HS-5 (cell line): ENCODE measurements at regions not wholly inside any gene's neighbourhood (a gene's known extent, or its start where the extent isn't known, plus 50 kb on each side); places are given as distances from the start of the nearest gene placed in this dataset.
A peak's percentile ranks its signal among the peaks of the same experiment; 100 is the strongest.
"Not testable (repeated sequence)": the region's sequence is repeated elsewhere in the genome, so short reads cannot be mapped to it uniquely, and the experiment has no call there.

Source experiments
- DNase-seq: peaks from one replicate; pipeline ENCODE4 v3.0.0-alpha.2; 2012; ENCODE audit warnings: low read depth

- no peak for DNase-seq
Observed at GRCh38 chr21:14826630-14827029, 238.2 kb downstream of the NRIP1 start.

DNA sequence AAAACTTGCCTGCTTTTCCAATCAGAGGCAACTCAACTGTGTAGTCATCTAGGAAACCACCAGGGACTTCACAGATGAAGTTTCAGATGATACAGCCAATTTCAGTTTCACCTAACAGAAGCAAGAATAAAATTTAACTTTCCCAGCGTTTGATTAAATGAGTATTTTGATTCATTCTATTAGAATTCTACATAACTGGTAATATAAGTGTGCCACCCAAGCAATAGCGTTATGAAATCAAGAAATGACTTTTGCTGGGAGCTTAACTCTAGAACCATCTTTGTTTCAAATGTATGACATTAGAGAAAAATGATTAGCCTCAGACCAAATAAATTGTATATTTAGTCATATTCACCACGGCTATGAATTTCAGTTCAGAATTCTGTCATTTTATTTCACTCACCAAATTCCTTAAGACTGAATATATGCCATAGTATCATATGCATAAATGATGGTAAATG, 239.3 kb downstream of the NRIP1 start:
- no peak for DNase-seq

DNA sequence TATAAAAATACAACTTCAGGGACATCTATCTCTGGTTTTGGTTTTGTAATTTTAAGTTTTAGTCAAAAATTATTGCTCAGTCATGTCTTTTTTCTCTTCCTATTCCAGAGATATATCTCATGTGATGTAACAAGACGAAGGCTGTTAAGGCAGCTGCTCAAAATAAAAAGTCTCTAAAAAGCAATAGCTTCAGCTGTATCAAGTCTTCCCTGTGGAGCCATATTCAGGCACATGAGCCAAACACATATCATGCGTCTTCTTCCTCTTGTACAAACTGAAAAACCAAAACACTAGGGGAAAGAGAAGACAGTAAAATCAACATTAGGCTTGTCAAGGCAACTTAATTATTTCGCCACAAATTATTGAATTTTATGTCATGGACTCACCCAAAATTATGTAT, 240.7 kb downstream of the NRIP1 start:
- no peak for DNase-seq

DNA sequence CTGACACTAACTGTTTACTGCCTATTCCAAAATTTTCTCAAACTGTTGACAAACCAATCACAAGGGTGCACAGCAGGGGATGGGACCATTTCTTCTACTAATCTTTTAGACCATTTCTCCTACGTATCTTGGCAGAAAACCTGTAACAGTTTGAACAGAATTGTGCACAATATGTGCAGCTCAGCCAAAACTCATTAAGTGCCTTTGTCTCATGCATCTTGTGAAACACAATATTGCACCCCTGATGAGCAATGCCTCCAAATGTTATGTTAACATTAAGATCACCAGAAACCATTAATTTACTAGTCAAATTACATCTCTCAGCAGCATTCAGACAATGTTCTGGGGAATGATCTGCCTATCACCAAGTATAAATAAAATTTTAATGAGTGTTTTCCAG, 247.5 kb downstream of the NRIP1 start:
- no peak for DNase-seq

- DNase-seq, result peak; percentile 13
Observed at GRCh38 chr21:14814991-14815390, 249.8 kb downstream of the NRIP1 start.

DNA sequence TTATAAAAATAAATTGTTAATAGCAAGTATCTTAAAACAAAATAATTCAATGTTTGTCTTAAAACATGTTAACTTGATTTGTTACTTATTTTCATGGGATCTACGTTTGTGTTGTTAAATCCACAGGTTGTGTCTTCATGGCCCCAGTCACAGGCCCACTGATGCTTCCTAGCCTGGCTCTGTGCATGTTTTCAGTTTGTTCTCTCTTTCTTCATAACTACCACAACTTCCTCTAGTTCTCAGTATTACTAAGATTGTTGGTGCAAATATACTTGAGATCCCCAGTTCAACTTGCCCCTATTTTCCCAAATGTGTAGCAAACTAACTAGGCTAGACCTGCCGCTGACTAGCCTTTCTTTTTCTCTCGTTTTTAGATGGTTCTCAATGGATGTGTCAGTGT, 250.5 kb downstream of the NRIP1 start:
- no peak for DNase-seq

DNA sequence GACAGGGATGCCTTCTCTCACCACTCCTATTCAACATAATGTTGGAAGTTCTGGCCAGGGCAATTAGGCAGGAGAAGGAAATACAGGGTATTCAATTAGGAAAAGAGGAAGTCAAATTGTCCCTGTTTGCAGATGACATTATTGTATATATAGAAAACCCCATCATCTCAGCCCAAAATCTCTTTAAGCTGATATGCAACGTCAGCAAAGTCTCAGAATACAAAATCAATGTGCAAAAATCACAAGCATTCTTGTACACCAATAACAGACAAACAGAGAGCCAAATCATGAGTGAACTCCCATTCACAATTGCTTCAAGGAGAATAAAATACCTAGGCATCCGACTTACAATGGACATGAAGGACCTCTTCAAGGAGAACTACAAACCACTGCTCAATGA, 258.1 kb upstream of the SAMSN1 start:
- DNase-seq, result not testable (repeated sequence)

DNA sequence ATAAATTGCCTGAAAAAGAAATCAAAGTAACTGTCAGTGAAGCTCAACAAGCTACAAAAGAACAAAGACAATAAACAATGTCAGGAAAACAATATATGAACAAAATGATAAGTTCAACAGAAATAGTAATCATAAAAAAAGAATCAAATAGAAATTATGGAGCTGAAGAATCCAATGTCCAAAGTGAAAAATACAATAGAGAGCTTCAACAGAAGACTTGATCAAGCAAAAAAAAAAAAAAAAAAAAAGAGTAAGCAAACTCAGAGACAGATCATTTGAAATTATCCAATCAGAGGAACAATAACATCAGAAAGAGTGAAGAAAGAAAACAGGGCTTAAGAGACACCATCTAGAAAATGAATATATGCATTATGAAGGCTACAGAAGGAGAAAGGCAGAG, 251.4 kb upstream of the SAMSN1 start:
- DNase-seq, result no peak

- DNase-seq, result no peak
Observed at GRCh38 chr21:14787312-14787711, 241.2 kb upstream of the SAMSN1 start.

DNA sequence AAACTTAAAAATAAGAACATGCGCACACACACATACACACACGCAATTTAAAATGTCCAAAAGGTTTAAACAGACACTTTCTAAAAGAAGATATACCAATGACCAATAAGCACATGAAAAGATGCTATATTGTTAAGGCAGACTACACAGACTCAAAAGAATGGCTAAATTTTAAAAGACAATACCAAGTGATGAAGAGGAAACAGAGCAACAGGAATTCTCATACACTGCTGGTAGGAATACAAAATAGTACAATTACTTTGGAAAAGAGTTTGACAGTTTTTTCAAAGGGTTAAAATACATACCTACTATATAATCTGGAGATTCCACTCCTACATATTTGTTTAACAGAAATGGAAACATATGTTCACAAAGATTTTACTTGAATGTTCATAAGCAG, 239.6 kb upstream of the SAMSN1 start:
- no peak for DNase-seq

DNA sequence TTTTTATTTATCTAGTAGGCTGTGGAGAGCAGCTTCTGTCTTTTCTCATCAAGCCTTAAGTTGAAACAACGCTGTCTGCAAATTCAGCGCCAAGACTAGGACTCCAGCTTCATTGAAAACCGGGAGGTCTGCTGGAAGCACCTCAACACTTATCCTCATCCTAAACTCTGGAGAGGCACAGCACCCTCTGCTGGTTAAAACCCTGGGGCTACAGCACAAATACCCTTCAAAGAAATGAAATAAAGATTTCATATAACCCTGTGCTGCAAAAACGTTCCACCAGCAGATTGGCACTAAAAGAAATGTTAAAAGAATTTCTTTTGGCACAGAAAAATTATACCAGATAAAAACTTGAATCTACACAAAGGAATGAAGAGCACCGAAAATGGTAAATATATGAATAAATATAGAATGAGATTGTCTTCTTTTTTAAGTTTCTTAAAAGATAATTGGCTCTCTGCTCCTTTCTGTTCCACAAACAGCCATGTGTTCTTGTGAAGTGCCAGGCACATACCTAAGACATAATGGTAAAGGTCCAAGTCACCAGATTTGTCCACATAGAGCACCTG, 227.7 kb upstream of the SAMSN1 start:
- DNase-seq, result no peak

DNA sequence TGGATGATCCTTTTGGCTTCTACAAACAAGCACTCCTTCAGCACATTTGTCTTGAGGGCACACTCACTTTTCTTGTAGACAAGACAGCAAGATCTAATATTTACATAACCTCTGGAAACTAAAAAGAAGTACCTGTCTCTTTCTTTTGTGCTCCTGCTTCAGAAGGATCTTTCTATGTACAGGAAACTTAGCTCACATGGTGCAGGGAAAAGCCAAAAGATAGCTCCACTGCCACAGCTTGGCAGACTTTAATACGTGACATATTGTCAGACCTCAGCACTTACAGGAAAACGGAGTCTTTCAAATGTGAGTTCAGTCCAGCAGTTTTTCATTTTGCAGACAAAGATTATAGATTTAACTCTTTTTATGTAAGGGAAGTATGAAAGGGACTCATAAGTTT, 225.5 kb upstream of the SAMSN1 start:
- DNase-seq, result no peak

DNA sequence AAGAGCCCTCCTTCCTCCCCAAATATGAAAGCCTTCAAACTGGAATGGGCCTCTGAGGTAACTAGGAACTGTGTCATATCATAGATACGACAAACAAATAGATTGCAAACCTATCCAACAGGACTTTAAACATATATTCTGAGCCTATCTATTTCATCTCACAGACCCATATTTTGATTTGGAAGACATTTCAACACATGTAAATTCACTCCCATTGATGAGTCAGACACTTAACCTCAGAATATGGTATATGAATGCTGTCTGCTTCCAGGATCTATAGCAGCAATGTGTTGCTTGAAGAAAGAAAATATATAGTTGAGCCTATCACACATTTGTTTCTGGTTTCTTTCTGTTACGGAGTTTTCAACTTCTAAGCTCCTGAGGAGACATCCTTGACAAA, 221.9 kb upstream of the SAMSN1 start:
- no peak for DNase-seq

DNA sequence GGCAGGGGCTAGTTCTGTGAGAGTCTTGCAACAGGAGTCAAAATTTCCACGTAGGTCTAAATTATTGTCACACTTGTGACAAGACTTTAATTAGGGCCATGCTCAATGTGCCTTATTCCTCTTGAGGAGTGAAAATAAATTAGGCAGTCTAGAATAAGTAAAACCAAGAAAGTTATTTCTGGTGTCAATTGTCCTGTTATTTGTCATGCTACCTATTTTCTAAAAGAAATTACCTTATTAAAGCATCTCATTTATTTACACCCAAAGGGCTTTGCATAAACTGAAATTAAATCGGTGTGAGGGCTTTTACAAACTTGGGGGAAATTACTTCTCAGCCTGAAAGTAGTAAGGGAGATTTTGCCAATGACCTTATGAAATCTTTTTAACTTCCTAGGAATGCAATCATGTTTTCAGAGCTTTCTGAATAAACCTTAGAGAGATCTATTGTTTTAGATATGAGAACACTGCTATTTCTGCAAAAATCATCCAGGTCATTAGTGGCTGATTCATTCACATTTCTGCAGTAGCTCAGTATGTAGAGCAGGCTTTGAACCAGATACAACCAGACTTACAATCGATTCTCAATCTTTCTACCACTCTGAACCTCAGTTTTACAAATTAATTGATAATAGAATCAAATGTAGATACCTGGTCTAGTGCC, 221.2 kb upstream of the SAMSN1 start:
- no peak for DNase-seq

DNA sequence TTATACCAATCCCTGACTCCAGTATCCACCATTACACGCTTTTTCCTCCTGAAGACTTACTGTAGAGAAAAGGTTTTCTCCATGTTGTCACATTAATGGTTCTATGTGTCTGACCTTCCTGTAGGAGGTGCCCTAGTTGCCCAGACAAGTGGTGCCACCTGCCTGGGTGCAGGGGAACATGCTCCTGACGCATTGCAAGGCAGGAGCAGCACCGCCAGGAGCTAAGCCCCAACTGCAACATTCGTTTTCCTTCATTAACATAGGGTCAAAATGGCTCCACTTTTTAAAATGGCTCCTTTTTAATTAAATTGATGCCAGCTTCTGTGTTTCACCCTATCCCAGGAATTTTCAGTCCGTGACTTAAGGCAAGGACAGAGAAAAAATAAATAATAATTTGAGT, 220.1 kb upstream of the SAMSN1 start:
- no peak for DNase-seq

DNA sequence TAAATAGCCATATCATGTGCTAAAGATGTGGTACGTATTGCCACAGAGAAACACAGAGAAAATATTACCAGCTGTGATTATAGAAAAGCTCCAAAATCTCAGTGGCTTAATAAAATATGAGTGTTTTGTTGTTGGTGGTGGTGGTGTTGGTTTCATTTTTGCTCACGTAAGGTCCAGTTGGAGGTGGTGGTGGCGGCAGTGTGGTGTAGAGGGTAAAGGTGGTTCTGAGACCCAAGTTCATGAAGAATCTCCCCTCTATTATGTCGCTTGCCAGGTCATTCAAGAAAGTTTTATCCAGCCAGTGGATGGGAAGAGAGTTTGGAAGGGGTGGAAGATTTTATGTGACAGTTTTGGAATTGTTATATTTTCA, 217.6 kb upstream of the SAMSN1 start:
- no peak for DNase-seq

DNA sequence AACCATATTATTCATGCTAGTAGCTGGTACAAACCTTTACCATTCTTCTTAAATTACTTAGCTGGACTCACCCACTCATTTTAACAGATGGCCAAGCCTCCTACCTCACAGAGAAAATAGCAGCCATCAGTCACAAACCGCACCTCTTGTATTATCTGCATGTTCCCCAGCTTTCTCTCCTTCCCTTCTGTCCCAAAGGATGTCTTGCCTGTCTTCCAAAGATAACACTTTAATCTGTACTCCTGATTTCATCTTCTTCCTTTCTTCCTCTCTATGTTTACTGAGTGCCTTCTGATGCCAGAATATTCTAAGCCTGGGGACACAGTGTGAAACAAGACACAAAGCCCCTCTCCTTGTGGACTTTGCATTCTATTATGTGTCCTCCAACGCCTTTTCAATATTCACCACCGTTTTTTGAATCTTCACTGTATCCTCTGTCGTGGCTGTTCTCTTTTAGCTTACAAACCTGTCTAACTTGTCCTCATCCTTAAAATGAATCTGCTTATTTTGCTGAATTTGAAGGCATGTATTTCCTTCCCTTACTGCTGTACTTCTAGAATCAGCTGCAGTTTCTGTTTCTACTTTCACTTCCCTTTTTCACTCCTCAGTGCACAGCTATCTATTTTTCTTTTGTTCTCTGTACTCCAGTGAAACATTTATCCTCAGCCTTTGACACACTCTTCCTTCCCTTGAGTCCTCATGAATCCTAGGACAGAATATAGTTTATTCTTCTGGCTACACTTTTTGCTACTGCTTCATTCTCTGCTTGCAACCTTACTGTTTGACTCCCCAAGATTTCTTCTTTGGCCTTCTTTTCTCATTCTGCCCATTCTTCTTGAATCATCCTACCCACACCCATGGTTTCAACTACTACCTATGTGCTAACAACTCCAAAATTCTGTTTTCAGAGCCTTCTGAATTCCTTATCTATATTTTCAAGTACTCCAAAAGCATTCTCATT, 216.9 kb upstream of the SAMSN1 start:
- DNase-seq, result no peak

- no peak for DNase-seq
Observed at GRCh38 chr21:14762327-14762726, 216.2 kb upstream of the SAMSN1 start.

- DNase-seq, result no peak
Observed at GRCh38 chr21:14759285-14759684, 213.2 kb upstream of the SAMSN1 start.

DNA sequence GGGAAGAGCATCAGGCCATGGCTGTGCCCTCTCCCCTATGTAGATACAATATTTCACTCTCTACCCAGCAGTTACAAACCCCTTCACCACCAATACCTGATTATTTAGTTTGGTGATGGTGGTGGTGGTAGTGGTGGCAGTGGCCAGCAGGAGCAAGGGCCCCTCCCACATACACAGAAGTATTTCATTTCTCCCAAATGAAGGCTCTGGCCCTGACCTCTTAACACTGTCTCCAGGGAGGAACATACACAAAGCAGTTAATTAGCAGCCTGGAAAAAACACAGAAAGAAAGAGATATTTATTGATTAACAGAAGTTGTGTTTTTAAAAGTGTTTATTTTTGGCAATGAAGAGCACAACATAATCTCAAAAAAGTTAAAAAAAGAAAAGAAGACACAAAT, 212.7 kb upstream of the SAMSN1 start:
- DNase-seq, result no peak

DNA sequence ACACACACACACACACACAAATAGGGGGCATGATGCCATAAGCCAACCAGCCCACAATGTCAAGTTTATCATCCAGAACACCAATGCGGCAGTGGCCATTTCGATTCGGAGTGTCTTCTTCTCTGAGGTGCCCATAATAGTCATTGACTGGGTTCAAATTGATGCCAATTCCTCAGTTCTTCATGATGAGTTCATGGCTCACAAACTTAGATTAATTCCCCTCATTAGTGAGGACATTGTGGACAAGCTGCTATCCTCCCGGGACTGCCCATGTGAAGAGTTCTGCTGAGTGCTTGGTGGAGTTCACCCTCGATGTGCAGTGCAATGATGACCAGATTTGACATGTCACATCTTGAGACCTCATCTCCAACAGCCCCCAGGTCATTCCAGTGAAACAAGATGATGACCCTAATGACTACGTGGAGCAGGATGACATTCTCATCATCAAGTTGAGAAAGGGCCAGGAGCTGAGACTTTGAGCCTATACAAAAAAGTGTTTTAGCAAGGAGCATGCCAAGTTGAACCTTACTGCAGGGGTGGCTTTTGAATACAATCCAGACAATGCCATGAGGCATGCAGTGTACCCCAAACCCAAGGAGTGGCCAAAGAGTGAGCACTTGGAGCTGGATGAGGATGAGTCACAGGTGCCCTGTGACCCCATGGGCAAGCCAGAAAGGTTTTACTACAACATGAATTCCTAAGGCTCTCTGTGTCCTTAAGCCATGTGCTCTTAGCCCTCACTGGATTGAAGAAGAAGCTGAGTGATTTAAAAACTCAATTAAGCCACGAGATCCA, 211.6 kb upstream of the SAMSN1 start:
- DNase-seq, result no peak

DNA sequence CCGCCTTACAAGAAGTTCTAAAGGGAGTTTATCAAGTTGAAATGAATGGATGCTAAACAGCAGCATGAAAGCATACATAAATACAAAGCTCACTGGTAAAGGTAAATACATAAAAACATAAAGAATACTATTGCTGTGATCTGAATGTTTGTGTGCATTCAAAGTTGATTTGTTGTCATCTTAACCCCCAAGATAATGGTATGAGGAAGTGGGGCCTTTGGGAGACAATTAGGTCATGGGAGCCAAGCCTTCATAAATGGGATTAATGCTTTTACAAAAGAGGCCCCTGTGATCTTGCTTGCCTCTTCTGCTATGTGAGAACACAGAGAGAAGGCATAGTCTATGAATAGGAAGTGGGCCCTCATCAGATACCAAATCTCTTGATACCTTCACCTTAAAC, 209.0 kb upstream of the SAMSN1 start:
- no peak for DNase-seq
